ENCODE measurements at regions not wholly inside any gene's neighbourhood (a gene's known extent, or its start where the extent isn't known, plus 50 kb on each side); places are given as distances from the start of the nearest gene placed in this dataset.
"Not testable (repeated sequence)": the region's sequence is repeated elsewhere in the genome, so short reads cannot be mapped to it uniquely, and the experiment has no call there.

DNA sequence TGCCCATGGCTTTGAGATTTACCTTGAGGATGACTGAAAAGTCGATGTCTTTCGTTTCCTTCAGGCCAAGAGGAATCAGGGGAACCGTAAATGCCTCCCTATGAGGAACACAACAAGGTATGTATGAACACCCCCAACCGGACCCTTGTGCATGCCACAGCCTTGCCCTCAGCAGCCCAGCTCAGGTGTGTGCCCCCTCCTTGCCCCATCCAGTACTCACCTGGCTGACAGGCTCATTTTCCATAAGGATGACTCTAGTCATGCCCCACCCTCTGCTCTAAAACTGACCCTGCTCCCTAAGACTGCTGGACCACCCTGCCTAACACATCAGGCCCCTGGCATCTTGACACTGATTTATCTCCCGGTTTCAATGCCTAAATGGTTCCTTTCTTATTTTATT lies 270.0 kb downstream of the GOLGA6L6 start:
- no peaks in the 10 kb centered on the region for H3K9me3 ChIP-seq
- no peak overlapping the region for H3K27ac ChIP-seq
- H3K36me3 ChIP-seq, result no peaks in the 10 kb centered on the region
- DNase-seq (ENCODE audit: low spot score), result no peak
- TF ChIP-seq, protein P1, sequence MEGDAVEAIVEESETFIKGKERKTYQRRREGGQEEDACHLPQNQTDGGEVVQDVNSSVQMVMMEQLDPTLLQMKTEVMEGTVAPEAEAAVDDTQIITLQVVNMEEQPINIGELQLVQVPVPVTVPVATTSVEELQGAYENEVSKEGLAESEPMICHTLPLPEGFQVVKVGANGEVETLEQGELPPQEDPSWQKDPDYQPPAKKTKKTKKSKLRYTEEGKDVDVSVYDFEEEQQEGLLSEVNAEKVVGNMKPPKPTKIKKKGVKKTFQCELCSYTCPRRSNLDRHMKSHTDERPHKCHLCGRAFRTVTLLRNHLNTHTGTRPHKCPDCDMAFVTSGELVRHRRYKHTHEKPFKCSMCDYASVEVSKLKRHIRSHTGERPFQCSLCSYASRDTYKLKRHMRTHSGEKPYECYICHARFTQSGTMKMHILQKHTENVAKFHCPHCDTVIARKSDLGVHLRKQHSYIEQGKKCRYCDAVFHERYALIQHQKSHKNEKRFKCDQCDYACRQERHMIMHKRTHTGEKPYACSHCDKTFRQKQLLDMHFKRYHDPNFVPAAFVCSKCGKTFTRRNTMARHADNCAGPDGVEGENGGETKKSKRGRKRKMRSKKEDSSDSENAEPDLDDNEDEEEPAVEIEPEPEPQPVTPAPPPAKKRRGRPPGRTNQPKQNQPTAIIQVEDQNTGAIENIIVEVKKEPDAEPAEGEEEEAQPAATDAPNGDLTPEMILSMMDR (IDR thresholded peaks at IDR 0.05), result no peak
- no peaks in the 10 kb centered on the region for H3K4me1 ChIP-seq
- no peak overlapping the region for H3K4me3 ChIP-seq
- H3K27me3 ChIP-seq, result no peaks in the 10 kb centered on the region

- not testable (repeated sequence) for H3K36me3 ChIP-seq; DNase-seq (ENCODE audit: low spot score); H3K27me3 ChIP-seq; H3K27ac ChIP-seq; H3K4me1 ChIP-seq; H3K4me3 ChIP-seq; H3K9me3 ChIP-seq
Observed at GRCh38 chr15:20269956-20270355, 271.6 kb downstream of the GOLGA6L6 start.

GRCh38 chr15:20267996-20268395 lies 273.6 kb downstream of the GOLGA6L6 start:
- H3K4me1 ChIP-seq; DNase-seq (ENCODE audit: low spot score); H3K36me3 ChIP-seq; H3K27me3 ChIP-seq; H3K4me3 ChIP-seq; H3K9me3 ChIP-seq; H3K27ac ChIP-seq: not testable (repeated sequence)

DNA sequence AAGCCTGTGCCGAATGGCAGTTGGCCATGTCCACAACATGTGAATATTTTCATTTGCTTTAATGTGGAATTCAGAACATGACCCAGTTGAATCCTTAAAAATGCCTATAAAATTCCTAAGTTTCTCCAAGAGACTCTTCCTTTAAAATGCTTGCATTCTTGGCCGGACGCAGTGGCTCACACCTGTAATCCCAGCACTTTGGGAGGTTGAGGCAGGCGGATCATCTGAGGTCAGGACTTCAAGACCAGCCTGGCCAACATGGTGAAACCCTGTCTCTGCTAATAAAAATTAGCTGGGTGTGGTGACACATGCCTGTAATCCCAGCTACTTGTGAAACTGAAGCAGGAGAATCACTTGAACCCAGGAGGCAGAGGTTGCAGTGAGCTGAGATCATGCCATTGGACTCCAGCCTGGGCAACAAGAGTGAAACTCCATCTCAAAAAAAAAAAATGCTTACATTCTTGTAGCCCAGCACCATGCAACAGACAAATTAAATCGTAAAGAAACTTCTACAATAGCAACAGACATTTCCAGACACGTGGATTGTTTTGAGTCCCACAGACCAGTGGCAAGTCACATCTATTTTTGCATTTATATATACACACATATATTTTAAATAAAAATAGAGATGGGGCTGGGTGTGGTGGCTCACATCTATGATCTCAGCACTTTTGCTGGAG lies 274.4 kb downstream of the GOLGA6L6 start:
- DNase-seq (ENCODE audit: low spot score); H3K4me3 ChIP-seq; H3K9me3 ChIP-seq; H3K27ac ChIP-seq; H3K4me1 ChIP-seq; H3K27me3 ChIP-seq; H3K36me3 ChIP-seq: not testable (repeated sequence)

DNA sequence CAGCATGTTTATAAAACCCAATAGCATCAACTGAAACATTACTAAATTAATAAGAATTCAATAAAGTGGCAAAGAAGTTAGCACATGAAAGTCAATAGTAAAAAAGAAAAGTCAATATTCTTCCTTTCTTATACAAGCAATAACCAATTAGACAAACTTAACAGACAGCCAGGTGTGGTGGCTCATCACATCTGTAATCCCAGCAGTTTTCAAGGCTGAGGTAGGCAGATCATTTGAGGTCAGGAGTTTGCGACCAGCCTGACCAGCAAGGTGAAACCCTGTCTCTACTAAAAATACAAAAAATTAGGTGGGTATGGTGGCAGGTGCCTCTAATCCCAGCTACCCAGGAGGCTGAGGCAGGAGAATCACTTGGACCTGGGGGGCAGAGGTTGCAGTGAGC lies 275.9 kb downstream of the GOLGA6L6 start:
- not testable (repeated sequence) for DNase-seq (ENCODE audit: low spot score); H3K36me3 ChIP-seq; H3K27ac ChIP-seq; H3K27me3 ChIP-seq; H3K4me3 ChIP-seq; H3K4me1 ChIP-seq; H3K9me3 ChIP-seq

DNA sequence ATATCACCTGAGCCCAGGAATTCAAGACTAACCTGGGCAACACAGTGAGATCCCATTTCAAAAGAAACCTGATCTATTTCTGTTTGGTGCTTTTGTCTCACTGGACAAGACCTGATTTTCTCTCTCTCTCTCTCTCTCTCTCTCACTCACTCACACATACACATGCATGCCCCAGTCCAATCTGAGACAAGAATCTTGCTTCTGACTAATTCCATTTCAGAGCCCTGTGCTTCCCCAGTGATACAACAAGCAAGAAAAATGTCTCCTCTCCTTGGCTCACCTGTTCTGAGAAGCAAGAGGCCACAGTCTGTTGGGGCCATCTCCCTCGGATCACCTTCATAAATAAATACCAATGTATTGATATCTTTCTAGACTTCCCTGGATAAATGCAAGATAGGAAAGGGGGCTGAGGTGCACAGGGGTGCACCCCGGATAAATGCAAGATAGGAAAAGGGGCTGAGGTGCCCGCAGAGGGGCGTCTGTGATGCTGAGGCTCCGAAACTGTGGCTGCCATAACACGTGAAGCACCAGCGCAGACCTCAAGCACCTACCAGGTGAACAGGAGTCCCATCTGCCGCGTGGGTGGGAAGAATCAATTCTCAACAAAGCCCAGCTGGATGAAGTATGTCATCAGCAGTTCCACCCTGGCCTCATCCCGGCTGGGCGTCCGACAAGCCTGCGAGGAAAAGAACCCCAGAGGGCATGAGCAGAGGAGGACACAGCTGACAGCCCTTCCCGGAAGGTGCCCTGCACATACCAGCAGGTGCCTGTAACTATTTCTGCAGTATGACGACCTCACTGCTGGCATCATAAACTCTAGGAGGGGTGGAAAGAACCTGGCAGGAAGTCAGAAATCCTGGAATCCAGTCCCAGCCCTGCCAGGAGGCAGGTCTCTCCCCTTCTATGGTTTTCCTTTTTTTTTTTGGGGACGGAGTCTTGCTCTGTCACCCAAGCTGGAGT lies 280.0 kb downstream of the GOLGA6L6 start:
- H3K27me3 ChIP-seq; H3K27ac ChIP-seq; H3K9me3 ChIP-seq; H3K36me3 ChIP-seq; DNase-seq (ENCODE audit: low spot score); H3K4me3 ChIP-seq; H3K4me1 ChIP-seq: not testable (repeated sequence)

GRCh38 chr15:20260650-20261049 lies 280.9 kb downstream of the GOLGA6L6 start:
- DNase-seq (ENCODE audit: low spot score); H3K36me3 ChIP-seq; H3K4me3 ChIP-seq; H3K9me3 ChIP-seq; H3K4me1 ChIP-seq; H3K27ac ChIP-seq; H3K27me3 ChIP-seq: not testable (repeated sequence)

GRCh38 chr15:20259559-20260190 lies 281.9 kb downstream of the GOLGA6L6 start:
- H3K4me1 ChIP-seq; H3K27ac ChIP-seq; H3K27me3 ChIP-seq; DNase-seq (ENCODE audit: low spot score); H3K9me3 ChIP-seq; H3K36me3 ChIP-seq; H3K4me3 ChIP-seq: not testable (repeated sequence)

DNA sequence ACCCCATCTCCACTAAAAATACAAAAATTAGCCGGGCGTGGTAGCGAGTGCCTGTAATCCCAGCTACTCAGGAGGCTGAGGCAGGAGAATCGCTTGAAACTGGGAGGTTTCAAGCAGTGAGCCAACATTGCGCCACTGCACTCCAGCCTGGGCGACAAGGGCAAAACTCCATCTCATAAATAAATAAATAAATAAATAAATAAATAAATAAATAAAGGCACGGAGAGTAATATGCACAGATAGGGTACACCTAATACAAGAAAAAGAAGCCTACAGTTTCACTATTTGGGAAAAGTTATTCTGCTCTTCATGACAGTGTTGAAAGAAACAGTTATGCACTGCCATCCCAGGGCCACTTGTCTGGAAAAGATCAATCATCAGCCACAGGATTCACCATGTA lies 285.2 kb downstream of the GOLGA6L6 start:
- not testable (repeated sequence) for H3K27me3 ChIP-seq

DNA sequence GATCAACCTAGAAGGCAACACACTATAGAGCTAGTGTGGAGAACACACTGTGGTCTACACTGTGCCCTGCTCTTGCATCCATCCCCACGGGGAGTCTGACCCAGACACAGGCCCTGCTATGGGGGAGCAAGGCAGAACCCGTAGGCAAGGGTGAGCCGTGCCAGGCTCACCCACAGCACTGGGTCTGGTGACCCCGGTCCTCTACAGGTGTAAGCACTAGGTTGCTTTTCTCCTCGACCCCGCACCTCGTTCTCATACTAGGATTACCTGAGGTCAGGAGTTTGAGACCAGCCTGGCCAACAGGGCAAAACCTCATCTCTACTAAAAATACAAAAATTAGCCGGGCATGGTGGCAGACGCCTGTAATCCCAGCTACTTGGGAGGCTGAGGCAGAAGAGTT lies 286.0 kb downstream of the GOLGA6L6 start:
- not testable (repeated sequence) for H3K4me1 ChIP-seq; H3K27ac ChIP-seq; H3K27me3 ChIP-seq; DNase-seq (ENCODE audit: low spot score); H3K36me3 ChIP-seq; H3K4me3 ChIP-seq; H3K9me3 ChIP-seq

More for the DNA sequence above, 285.2 kb downstream of the GOLGA6L6 start:
- not testable (repeated sequence) for H3K4me3 ChIP-seq; H3K36me3 ChIP-seq; H3K27ac ChIP-seq; H3K9me3 ChIP-seq; H3K4me1 ChIP-seq; DNase-seq (ENCODE audit: low spot score)

GRCh38 chr15:20253047-20253615 lies 288.5 kb downstream of the GOLGA6L6 start:
- not testable (repeated sequence) for H3K27ac ChIP-seq; DNase-seq (ENCODE audit: low spot score); H3K36me3 ChIP-seq; H3K27me3 ChIP-seq; H3K4me1 ChIP-seq; H3K9me3 ChIP-seq; H3K4me3 ChIP-seq

DNA sequence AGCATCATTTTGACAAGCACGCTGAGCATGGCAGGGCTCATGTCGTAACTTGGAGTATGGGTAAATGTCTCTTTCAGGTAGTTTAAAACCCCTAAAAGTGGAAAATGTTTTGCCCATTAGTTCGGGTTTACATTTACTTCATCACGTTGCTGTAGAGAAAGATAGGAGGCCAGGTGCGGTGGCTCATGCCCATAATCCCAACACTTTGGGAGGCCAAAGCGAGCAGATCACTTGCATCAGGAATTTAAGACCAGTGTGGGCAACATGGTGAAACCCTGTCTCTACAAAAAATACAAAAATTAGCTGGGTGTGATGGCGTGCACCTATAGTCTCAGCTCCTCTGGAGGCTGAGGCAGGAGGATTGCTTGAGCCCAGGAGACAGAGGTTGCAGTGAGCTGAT lies 289.6 kb downstream of the GOLGA6L6 start:
- H3K27me3 ChIP-seq; H3K27ac ChIP-seq; H3K4me1 ChIP-seq; H3K9me3 ChIP-seq; DNase-seq (ENCODE audit: low spot score); H3K36me3 ChIP-seq; H3K4me3 ChIP-seq: not testable (repeated sequence)

DNA sequence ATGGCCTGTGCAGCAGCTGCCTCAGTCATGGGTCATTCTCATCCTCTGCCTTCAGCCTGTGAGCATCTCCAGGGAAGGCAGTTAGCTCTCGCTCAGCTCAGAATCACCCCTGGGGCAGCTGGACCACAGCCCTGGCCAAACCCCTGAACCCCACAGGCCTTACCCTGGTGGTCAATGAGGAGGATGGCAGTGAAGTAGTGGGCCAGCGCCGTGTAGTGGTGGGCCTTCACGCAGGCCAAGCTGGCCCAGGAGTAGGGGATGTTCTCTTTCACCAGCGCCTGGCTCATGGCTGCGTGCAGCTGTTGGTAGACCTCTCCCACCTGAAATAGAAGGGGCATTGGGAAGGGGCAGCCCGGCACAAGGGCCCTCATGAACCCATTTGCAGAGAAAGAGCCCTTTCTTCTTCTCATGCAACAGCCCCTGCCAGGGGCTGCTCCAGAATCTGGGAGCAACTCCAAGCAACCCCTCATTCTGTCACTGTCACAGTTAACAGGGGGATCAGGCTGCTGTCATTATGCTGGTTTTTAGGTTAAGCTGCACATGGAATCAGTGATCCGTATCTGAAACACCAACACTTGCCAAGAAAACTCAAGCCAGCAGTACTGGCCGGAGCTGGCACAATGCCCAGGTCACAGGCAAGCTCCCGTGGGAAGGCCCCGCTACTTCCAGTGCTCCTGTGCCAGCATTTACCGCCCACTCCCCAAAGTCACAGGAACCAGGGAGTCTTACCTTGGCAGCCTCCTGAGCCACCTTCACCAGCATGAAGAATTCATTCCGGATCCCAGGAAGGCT lies 290.2 kb downstream of the GOLGA6L6 start:
- not testable (repeated sequence) for H3K4me3 ChIP-seq; DNase-seq (ENCODE audit: low spot score); H3K27me3 ChIP-seq; H3K9me3 ChIP-seq; H3K4me1 ChIP-seq; H3K36me3 ChIP-seq; H3K27ac ChIP-seq
